Liver (tissue), 8 donors: ENCODE measurements at regions not wholly inside any gene's neighbourhood (a gene's known extent, or its start where the extent isn't known, plus 50 kb on each side); places are given as distances from the start of the nearest gene placed in this dataset.

Source experiments
- DNase-seq: peaks from one replicate; pipeline ENCODE4 v3.0.0-alpha.2; 2017; ENCODE audit warnings: low spot score
- H3K27ac ChIP-seq, 2 donors: one replicate each; pipeline ENCODE4 v1.7.0; 2013; ENCODE audit warnings: inconsistent platforms in 2 of 2, low read length in 2 of 2, control low read depth in 1 of 2, low read depth in 1 of 2, mild to moderate bottlenecking in 1 of 2
- H3K27me3 ChIP-seq, 4 donors: one replicate each; pipeline versions ENCODE4 v1.6.1 to v1.7.0; 2013; ENCODE audit warnings: low read length in 3 of 4, inconsistent platforms in 1 of 4, mild to moderate bottlenecking in 1 of 4, moderate library complexity in 1 of 4; ENCODE audit not compliant: control insufficient read depth in 4 of 4, insufficient read depth in 4 of 4
- H3K36me3 ChIP-seq, 4 donors: one replicate each; pipeline versions ENCODE4 v1.6.1 to v1.7.0; 2013; ENCODE audit warnings: low read length in 3 of 4, mild to moderate bottlenecking in 3 of 4, low read depth in 1 of 4, moderate library complexity in 1 of 4; ENCODE audit not compliant: control insufficient read depth in 4 of 4, insufficient read depth in 3 of 4
- H3K4me1 ChIP-seq, 4 donors: one replicate each; pipeline versions ENCODE4 v1.6.1 to v1.7.0; 2013; ENCODE audit warnings: low read length in 3 of 4, mild to moderate bottlenecking in 3 of 4, moderate library complexity in 1 of 4; ENCODE audit not compliant: control insufficient read depth in 4 of 4, insufficient read depth in 4 of 4
- H3K4me3 ChIP-seq, 3 donors: one replicate each; pipeline versions ENCODE4 v1.6.1 to v1.7.0; 2013; ENCODE audit warnings: low read length in 3 of 3, control low read depth in 1 of 3, low read depth in 1 of 3, mild to moderate bottlenecking in 1 of 3
- H3K9ac ChIP-seq, 2 donors: one replicate each; pipeline ENCODE4 v1.7.0; 2013; ENCODE audit warnings: low read length in 2 of 2, mild to moderate bottlenecking in 2 of 2, moderate library complexity in 2 of 2, control low read depth in 1 of 2, low read depth in 1 of 2
- H3K9me3 ChIP-seq, 4 donors: one replicate each; pipeline versions ENCODE4 v1.6.1 to v1.7.0; 2013; ENCODE audit warnings: low read length in 3 of 4; ENCODE audit not compliant: control insufficient read depth in 4 of 4
- EGR1 ChIP-seq, 2 donors: IDR thresholded peaks; 2 replicates each; pipeline ENCODE4 v1.6.1; 2016 to 2018; ENCODE audit warnings: antibody characterized with exemption in 2 of 2, low read depth in 2 of 2
- FOXA1 ChIP-seq: IDR thresholded peaks from 2 replicates; pipeline ENCODE4 v1.6.1; 2016; ENCODE audit warnings: antibody characterized with exemption
- FOXA2 ChIP-seq: IDR thresholded peaks from 2 replicates; pipeline ENCODE4 v1.6.1; 2016; ENCODE audit warnings: antibody characterized with exemption
- GABPA ChIP-seq, 2 donors: IDR thresholded peaks in 1 of 2; conservative IDR thresholded peaks in 1 of 2; 2 replicates each; pipeline ENCODE4 v1.6.1; 2016; ENCODE audit warnings: antibody characterized with exemption in 2 of 2, mild to moderate bottlenecking in 1 of 2, moderate library complexity in 1 of 2
- HNF4A ChIP-seq, 2 donors: conservative IDR thresholded peaks; 2 replicates each; pipeline ENCODE4 v1.6.1; 2016; ENCODE audit warnings: antibody characterized with exemption in 2 of 2, mild to moderate bottlenecking in 2 of 2
- HNF4G ChIP-seq: IDR thresholded peaks from 2 replicates; pipeline ENCODE4 v1.6.1; 2016; ENCODE audit warnings: antibody characterized with exemption
- JUND ChIP-seq, 2 donors: IDR thresholded peaks; 2 replicates each; pipeline ENCODE4 v1.6.1; 2016; ENCODE audit warnings: antibody characterized with exemption in 2 of 2
- MAX ChIP-seq: IDR thresholded peaks from 2 replicates; pipeline ENCODE4 v1.6.1; 2016; ENCODE audit warnings: antibody characterized with exemption
- NR2F2 ChIP-seq: IDR thresholded peaks from 2 replicates; pipeline ENCODE4 v1.6.1; 2016; ENCODE audit warnings: antibody characterized with exemption
- YY1 ChIP-seq: IDR thresholded peaks from 2 replicates; pipeline ENCODE4 v1.6.1; 2016; ENCODE audit warnings: antibody characterized with exemption, mild to moderate bottlenecking
- WGBS: extraction: QIAGEN DNeasy Blood & Tissue Kit; methylation state at CpG from one replicate; pipeline ENCODE4 v1.1.7; 2013; 5-methylcytosine and 5-hydroxymethylcytosine counted together
- TF ChIP-seq, protein P1 (sequence below): IDR thresholded peaks from 2 replicates; pipeline ENCODE4 v1.6.1; 2016; ENCODE audit warnings: antibody characterized with exemption, mild to moderate bottlenecking
- TF ChIP-seq, protein P2 (sequence below): IDR thresholded peaks from 2 replicates; pipeline ENCODE4 v1.6.1; 2016; ENCODE audit warnings: antibody characterized with exemption
- TF ChIP-seq, protein P3 (sequence below): fragments of 150-350 bp; IDR thresholded peaks from 2 replicates; pipeline ENCODE4 v1.5.1; 2017; ENCODE audit warnings: improper control_type of control experiment, low read depth, low read length; ENCODE audit not compliant: missing input control
- donor health status: healthy.
- donor health status: healthy.
- donor health status: healthy.
- donor health status: healthy.
- donor health status: healthy.

- H3K27ac ChIP-seq = no peak overlapping the region
- no peak overlapping the region for H3K9ac ChIP-seq
- no peaks in the 10 kb centered on the region for H3K36me3 ChIP-seq
- no peaks in the 10 kb centered on the region for H3K4me1 ChIP-seq
- H3K9me3 ChIP-seq = no peaks in the 10 kb centered on the region
- TF ChIP-seq HNF4G = no peak
- TF ChIP-seq FOXA1 = no peak
- TF ChIP-seq MAX = no peak
- no peak for TF ChIP-seq EGR1 (IDR thresholded peaks at IDR 0.05; ENCODE audit: low read depth in 2 of 2)
- no peak for TF ChIP-seq FOXA2
- TF ChIP-seq, protein P1, sequence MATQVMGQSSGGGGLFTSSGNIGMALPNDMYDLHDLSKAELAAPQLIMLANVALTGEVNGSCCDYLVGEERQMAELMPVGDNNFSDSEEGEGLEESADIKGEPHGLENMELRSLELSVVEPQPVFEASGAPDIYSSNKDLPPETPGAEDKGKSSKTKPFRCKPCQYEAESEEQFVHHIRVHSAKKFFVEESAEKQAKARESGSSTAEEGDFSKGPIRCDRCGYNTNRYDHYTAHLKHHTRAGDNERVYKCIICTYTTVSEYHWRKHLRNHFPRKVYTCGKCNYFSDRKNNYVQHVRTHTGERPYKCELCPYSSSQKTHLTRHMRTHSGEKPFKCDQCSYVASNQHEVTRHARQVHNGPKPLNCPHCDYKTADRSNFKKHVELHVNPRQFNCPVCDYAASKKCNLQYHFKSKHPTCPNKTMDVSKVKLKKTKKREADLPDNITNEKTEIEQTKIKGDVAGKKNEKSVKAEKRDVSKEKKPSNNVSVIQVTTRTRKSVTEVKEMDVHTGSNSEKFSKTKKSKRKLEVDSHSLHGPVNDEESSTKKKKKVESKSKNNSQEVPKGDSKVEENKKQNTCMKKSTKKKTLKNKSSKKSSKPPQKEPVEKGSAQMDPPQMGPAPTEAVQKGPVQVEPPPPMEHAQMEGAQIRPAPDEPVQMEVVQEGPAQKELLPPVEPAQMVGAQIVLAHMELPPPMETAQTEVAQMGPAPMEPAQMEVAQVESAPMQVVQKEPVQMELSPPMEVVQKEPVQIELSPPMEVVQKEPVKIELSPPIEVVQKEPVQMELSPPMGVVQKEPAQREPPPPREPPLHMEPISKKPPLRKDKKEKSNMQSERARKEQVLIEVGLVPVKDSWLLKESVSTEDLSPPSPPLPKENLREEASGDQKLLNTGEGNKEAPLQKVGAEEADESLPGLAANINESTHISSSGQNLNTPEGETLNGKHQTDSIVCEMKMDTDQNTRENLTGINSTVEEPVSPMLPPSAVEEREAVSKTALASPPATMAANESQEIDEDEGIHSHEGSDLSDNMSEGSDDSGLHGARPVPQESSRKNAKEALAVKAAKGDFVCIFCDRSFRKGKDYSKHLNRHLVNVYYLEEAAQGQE = no peak
- TF ChIP-seq JUND (IDR thresholded peaks at IDR 0.05) = no peak
- TF ChIP-seq, protein P2, sequence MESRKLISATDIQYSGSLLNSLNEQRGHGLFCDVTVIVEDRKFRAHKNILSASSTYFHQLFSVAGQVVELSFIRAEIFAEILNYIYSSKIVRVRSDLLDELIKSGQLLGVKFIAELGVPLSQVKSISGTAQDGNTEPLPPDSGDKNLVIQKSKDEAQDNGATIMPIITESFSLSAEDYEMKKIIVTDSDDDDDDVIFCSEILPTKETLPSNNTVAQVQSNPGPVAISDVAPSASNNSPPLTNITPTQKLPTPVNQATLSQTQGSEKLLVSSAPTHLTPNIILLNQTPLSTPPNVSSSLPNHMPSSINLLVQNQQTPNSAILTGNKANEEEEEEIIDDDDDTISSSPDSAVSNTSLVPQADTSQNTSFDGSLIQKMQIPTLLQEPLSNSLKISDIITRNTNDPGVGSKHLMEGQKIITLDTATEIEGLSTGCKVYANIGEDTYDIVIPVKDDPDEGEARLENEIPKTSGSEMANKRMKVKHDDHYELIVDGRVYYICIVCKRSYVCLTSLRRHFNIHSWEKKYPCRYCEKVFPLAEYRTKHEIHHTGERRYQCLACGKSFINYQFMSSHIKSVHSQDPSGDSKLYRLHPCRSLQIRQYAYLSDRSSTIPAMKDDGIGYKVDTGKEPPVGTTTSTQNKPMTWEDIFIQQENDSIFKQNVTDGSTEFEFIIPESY = no peak
- H3K27me3 ChIP-seq = no peaks in the 10 kb centered on the region
- DNase-seq = no peak
- no peak overlapping the region for H3K4me3 ChIP-seq
- whole genome bisulfite sequencing = 95% methylated on average over 5 of the region's 5 CpGs
Measured at GRCh38 chr11:71332447-71332846, 80.1 kb upstream of the SHANK2 start.

DNA sequence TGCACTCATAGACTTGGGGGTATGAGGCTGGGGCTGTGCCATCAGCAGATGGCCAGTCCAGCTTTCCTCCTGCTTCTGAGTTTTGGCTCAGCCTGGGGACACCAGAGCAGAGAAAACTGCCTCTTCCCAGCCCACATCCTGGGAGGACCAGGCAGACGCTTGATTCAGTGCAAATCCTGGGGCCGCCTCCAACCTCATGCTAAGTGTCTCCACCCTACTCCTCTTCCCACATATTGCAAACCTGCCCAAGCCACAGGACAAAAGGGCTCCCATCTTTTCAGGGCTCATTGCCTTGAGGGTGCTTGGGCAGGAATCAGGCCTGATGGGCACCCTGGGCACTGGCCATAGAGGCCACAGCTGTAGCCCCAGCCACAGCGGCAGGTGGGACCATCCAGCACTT lies 79.7 kb upstream of the SHANK2 start:
- 94% methylated on average over 3 of the region's 3 CpGs for WGBS
- Histone ChIP-seq H3K9ac (no peak overlapping the region), H3K4me1 (no peaks in the 10 kb centered on the region), H3K27ac (no peak overlapping the region), H3K4me3 (no peak overlapping the region), H3K9me3 (no peaks in the 10 kb centered on the region), H3K27me3 (no peaks in the 10 kb centered on the region), H3K36me3 (no peaks in the 10 kb centered on the region)
- DNase-seq = no peak
- TF ChIP-seq YY1 = no peak
- TF ChIP-seq GABPA (IDR thresholded peaks at IDR 0.05 in 1 of 2, conservative IDR thresholded peaks at IDR 0.05 in 1 of 2) = no peak
- TF ChIP-seq, protein P2 = no peak
- no peak for TF ChIP-seq HNF4G
- TF ChIP-seq EGR1 (IDR thresholded peaks at IDR 0.05; ENCODE audit: low read depth in 2 of 2) = no peak
- TF ChIP-seq, protein P3, sequence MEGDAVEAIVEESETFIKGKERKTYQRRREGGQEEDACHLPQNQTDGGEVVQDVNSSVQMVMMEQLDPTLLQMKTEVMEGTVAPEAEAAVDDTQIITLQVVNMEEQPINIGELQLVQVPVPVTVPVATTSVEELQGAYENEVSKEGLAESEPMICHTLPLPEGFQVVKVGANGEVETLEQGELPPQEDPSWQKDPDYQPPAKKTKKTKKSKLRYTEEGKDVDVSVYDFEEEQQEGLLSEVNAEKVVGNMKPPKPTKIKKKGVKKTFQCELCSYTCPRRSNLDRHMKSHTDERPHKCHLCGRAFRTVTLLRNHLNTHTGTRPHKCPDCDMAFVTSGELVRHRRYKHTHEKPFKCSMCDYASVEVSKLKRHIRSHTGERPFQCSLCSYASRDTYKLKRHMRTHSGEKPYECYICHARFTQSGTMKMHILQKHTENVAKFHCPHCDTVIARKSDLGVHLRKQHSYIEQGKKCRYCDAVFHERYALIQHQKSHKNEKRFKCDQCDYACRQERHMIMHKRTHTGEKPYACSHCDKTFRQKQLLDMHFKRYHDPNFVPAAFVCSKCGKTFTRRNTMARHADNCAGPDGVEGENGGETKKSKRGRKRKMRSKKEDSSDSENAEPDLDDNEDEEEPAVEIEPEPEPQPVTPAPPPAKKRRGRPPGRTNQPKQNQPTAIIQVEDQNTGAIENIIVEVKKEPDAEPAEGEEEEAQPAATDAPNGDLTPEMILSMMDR = no peak
- TF ChIP-seq HNF4A (conservative IDR thresholded peaks at IDR 0.05) = no peak
- TF ChIP-seq FOXA1 = no peak
- TF ChIP-seq NR2F2 = no peak
